ENCODE measurements at regions not wholly inside any gene's neighbourhood (a gene's known extent, or its start where the extent isn't known, plus 50 kb on each side); places are given as distances from the start of the nearest gene placed in this dataset.

DNA sequence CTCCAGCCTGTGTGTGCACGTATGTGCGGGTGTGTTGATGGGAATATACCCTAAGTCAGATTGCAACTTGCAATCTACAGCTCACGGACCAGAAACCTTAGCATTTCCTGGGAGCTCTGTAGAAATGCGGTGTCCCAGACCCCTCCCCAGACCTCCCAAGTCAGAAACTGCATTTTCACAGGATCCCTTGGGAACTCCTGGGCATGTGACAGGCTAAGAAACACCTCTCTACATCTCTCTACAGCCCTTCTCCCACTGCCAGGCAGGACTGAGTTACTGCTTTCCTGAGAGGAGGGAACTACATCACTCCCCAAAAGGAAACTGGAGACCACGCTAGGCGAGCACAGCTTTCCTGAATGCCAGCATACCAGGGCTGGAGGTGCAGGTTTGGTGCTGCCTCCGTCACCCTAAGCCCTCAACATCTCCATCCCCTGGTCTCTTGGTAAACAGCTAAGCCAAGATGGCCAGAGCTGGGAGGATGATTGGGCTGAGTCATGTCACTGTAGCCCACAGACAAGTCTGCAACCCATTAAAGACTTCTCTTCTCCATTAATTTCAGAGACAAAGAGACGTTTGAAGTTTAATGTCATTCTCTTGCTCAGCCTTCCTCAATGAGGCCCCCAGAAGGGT is 194.4 kb downstream of the BMP7 start:
- Mint-ChIP-seq H3K27ac (no peak overlapping the region), H3K36me3 (ENCODE audit: low read depth) (no peaks in the 10 kb centered on the region), H3K4me3 (no peak overlapping the region), H3K4me1 (peaks cover 6% of the 10 kb centered on the region), H3K27me3 (peaks cover 44% of the 10 kb centered on the region)
- DNase-seq (no peak), ATAC-seq (no peak)
- no peaks in the 10 kb centered on the region for H3K9me3 ChIP-seq (ENCODE audit: control insufficient read depth, low read length, poor library complexity, severe bottlenecking)

DNA sequence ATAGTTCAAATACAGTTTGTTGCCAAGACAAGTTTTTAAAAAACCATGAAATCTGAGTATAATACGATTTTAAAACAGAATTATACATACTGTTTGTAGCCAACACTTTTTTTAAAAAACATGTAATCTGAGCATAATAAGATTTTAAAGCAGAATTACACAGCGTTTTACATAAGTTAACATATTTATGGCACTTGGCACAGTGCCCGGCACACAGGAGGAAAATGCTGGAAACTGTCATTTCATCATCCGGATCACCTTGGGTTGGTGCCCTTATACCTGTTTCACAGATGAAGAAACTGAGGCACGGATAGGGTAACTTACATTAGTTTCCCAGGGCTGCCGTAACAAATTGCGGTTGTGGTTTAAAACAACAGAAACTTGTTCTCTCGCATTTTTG is 193.0 kb downstream of the BMP7 start:
- Mint-ChIP-seq H3K36me3 (ENCODE audit: low read depth) (no peaks in the 10 kb centered on the region), H3K4me1 (peaks cover 6% of the 10 kb centered on the region), H3K27ac (no peak overlapping the region), H3K27me3 (peaks cover 41% of the 10 kb centered on the region), H3K4me3 (no peak overlapping the region)
- ATAC-seq: no peak
- no peaks in the 10 kb centered on the region for H3K9me3 ChIP-seq (ENCODE audit: control insufficient read depth, low read length, poor library complexity, severe bottlenecking)
- DNase-seq: no peak

DNA sequence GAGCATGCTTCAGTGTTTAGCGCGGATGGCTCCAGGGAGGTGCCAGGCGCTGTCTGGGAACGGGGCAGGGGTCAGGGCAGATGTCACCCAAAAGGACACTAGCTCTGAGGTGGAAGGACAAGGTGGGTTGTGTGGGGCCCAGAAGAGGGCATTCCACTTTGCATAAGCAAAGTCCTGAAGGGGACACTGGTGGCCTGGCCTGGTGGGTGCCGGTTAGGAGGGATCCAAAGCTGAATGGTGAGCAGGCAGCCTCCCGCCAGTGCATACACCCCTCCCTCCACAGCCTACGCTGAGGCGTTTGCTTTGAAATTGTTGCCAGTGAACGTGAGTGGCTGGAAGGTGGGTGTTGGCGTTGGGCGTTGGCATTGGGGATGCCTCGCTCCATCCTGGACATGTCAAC is 192.1 kb downstream of the BMP7 start:
- no peaks in the 10 kb centered on the region for H3K9me3 ChIP-seq (ENCODE audit: control insufficient read depth, low read length, poor library complexity, severe bottlenecking)
- no peak for DNase-seq
- H3K4me3 Mint-ChIP-seq: no peak overlapping the region
- no peak for ATAC-seq
- no peaks in the 10 kb centered on the region for H3K36me3 Mint-ChIP-seq (ENCODE audit: low read depth)
- no peak overlapping the region for H3K27ac Mint-ChIP-seq
- H3K4me1 Mint-ChIP-seq: peaks cover 6% of the 10 kb centered on the region
- peaks cover 35% of the 10 kb centered on the region for H3K27me3 Mint-ChIP-seq

DNA sequence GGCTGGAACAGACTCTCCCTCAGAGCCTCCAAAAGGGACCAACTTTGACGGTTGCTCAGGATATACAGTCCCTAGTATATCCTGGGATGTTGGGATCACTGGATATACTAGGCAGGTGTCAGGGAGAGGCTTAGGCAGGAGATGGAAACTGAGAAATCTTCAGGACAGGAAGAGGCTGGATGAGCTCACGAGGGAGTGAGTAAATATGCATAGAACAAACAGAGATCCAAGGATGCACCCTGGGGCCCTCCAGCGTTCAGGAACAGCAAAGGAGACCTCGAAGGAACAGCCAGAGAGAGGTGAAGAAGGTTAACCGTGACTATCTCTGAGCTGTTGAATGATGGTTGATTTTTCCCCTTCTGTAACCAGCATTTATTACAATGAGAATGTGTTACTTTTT is 191.3 kb downstream of the BMP7 start:
- peaks cover 27% of the 10 kb centered on the region for H3K27me3 Mint-ChIP-seq
- no peak overlapping the region for H3K4me3 Mint-ChIP-seq
- no peak for ATAC-seq
- no peaks in the 10 kb centered on the region for H3K9me3 ChIP-seq (ENCODE audit: control insufficient read depth, low read length, poor library complexity, severe bottlenecking)
- peaks cover 6% of the 10 kb centered on the region for H3K4me1 Mint-ChIP-seq
- H3K27ac Mint-ChIP-seq: no peak overlapping the region
- DNase-seq: no peak
- no peaks in the 10 kb centered on the region for H3K36me3 Mint-ChIP-seq (ENCODE audit: low read depth)

DNA sequence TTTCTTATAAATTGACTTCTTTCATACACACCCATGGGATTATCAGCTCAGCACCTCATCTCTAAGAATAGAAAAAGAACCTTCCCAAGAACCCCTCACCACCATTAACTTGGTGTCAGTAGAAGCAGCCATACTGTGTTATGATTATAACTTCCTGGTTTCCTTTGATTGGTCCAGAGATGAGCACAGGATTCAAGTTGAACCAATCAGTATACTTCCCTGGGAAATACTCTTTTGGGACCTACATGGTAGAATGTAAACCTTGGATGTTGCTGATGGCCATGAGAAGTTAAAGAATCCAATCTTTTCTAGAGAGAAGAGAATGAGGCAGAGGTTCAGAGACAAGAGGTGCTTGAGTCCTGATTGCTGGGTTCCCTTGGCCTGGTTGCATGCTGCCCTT is 190.8 kb downstream of the BMP7 start:
- no peaks in the 10 kb centered on the region for H3K36me3 Mint-ChIP-seq (ENCODE audit: low read depth)
- peaks cover 23% of the 10 kb centered on the region for H3K27me3 Mint-ChIP-seq
- no peak overlapping the region for H3K4me3 Mint-ChIP-seq
- DNase-seq (no peak), ATAC-seq (no peak)
- peaks cover 6% of the 10 kb centered on the region for H3K4me1 Mint-ChIP-seq
- H3K27ac Mint-ChIP-seq: no peak overlapping the region
- H3K9me3 ChIP-seq (ENCODE audit: control insufficient read depth, low read length, poor library complexity, severe bottlenecking): no peaks in the 10 kb centered on the region

DNA sequence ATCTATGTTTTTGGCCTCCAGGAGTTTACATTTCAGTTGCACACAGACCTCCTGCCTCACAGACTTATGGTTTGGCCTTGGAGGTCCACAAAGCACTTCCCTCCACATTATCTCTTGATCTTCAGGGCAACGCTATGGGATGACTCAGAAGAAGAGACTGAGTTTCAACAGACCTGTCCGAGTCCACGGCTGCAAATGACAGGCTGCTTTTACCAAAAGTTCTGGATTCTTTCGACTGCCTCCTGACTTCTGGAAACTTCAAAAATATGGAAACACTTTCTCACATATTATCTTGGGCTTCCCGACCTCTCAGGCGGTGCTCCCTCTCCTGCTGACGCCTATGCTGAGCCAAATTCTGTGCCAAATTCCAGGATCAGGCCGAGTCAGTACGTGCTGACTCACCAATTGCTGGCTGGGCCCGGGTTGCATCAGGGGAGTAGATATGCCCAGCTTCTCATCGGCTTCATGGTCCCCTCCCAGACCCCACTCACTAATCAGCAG is 190.2 kb downstream of the BMP7 start:
- H3K36me3 Mint-ChIP-seq (ENCODE audit: low read depth): no peaks in the 10 kb centered on the region
- no peak for DNase-seq
- ATAC-seq: no peak
- H3K27ac Mint-ChIP-seq: no peak overlapping the region
- H3K27me3 Mint-ChIP-seq: peaks cover 17% of the 10 kb centered on the region
- no peaks in the 10 kb centered on the region for H3K9me3 ChIP-seq (ENCODE audit: control insufficient read depth, low read length, poor library complexity, severe bottlenecking)
- H3K4me3 Mint-ChIP-seq: no peak overlapping the region
- H3K4me1 Mint-ChIP-seq: peaks cover 4% of the 10 kb centered on the region

DNA sequence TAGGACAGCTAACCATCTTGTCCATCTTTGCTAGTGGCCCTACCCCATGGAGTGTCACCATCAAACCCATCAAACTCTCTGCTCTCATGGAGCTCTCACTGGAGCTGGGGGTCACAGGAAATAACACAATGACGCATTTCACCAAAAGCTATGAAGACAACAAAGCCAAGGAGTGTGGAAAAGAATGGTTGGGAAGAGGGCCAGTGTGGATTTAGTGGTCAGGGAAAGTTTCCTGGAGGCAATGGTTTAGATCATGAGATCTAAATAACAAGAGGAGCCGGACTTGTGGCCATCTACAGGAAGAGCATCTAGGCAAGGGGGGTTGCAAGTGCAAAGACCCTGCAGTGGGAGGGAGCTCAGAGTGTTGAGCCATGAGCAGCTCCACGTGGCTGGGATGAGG is 189.5 kb downstream of the BMP7 start:
- no peaks in the 10 kb centered on the region for H3K4me1 Mint-ChIP-seq
- H3K4me3 Mint-ChIP-seq: no peak overlapping the region
- H3K27me3 Mint-ChIP-seq: peaks cover 9% of the 10 kb centered on the region
- ATAC-seq (no peak), DNase-seq (no peak)
- H3K27ac Mint-ChIP-seq: no peak overlapping the region
- H3K36me3 Mint-ChIP-seq (ENCODE audit: low read depth): no peaks in the 10 kb centered on the region
- H3K9me3 ChIP-seq (ENCODE audit: control insufficient read depth, low read length, poor library complexity, severe bottlenecking): no peaks in the 10 kb centered on the region

DNA sequence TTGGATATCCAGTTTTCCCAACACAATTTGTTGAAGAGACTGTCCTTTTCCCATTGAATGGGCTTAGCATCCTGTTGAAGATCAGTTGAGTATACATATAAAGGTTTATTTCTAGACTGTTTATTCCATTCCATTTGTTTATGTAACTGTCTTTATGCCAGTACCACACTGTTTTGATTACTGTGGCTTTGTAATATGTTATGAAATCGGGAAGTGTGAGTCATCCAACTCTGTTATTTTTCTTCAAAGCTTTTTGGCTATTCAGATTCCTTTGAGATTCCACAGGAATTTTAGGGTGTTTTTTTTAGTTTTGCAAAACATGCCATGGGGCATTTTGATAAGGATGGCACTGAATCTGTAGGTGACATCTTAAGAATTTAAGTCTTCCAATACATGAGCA is 188.3 kb downstream of the BMP7 start:
- DNase-seq (no peak), ATAC-seq (no peak)
- peaks cover 5% of the 10 kb centered on the region for H3K27me3 Mint-ChIP-seq
- no peak overlapping the region for H3K27ac Mint-ChIP-seq
- H3K36me3 Mint-ChIP-seq (ENCODE audit: low read depth): no peaks in the 10 kb centered on the region
- H3K4me3 Mint-ChIP-seq: no peak overlapping the region
- H3K9me3 ChIP-seq (ENCODE audit: control insufficient read depth, low read length, poor library complexity, severe bottlenecking): no peaks in the 10 kb centered on the region
- no peaks in the 10 kb centered on the region for H3K4me1 Mint-ChIP-seq

DNA sequence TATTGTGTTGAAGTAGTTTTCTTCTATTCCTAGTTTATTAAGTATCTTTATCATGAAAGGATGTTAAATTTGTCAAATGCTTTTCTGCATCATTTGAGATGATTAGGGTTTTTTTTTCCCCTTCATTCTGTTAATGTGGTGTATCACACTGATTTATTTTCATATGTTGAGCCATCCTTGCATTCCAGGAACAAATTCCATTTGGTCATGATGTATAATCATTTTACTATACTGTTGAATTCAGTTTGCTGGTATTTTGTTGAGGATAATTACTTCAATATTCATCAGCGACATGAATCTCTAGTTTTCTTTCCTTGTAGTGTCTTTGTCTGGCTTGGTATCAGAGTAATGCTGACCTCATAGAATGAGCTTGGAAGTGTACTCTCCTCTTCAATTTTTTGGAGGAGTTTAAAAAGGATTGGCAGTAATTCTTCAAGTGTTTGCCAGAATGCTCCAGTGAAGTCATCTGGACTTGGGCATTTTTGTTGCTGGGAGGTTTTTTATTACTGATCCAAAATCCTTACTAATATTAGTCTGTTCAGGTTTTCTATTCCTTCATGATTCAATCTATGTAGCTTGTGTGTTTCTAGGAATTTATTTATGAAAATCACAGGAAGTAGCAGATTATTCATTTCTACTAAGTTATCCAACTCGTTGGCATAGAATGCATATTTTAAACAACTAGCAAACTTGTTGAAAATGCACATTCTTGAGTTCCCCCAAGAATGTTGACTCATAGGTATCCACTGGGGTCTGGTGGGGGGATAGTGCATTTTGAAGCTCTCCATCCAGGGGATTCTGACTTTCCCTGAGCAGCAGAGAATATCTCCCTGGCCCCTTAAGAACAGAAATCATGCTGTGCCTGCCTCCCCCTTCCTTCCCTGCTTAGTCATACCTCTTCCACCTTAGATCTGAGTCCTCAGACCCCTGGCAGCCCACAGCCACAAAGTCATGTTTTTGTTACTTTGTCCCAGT is 187.1 kb downstream of the BMP7 start:
- no peaks in the 10 kb centered on the region for H3K9me3 ChIP-seq (ENCODE audit: control insufficient read depth, low read length, poor library complexity, severe bottlenecking)
- DNase-seq (no peak), ATAC-seq (no peak)
- Mint-ChIP-seq H3K27me3 (no peaks in the 10 kb centered on the region), H3K4me3 (no peak overlapping the region), H3K4me1 (no peaks in the 10 kb centered on the region), H3K27ac (no peak overlapping the region), H3K36me3 (ENCODE audit: low read depth) (no peaks in the 10 kb centered on the region)

DNA sequence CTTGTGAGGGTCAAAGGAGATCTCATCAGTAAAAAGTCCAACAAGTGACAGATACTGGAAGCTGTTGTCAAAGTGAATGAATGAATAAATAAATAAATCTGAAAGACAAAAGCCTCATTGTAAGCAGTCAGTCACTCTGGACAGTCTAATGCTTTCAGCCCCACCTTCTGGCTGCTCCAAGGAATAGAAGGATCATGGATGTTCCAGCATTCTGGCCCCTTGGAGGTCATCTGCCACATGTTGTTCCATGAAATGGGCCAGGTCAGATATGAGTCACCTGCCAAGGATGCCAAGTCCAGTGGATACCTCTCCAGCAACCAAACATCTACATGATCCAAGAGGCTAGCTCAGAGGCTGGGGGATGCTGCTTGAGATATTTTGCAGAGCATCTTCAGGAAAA is 185.6 kb downstream of the BMP7 start:
- no peak for DNase-seq
- no peaks in the 10 kb centered on the region for H3K36me3 Mint-ChIP-seq (ENCODE audit: low read depth)
- no peaks in the 10 kb centered on the region for H3K4me1 Mint-ChIP-seq
- H3K9me3 ChIP-seq (ENCODE audit: control insufficient read depth, low read length, poor library complexity, severe bottlenecking): no peaks in the 10 kb centered on the region
- H3K27ac Mint-ChIP-seq: no peak overlapping the region
- no peak overlapping the region for H3K4me3 Mint-ChIP-seq
- peaks cover 2% of the 10 kb centered on the region for H3K27me3 Mint-ChIP-seq
- no peak for ATAC-seq

DNA sequence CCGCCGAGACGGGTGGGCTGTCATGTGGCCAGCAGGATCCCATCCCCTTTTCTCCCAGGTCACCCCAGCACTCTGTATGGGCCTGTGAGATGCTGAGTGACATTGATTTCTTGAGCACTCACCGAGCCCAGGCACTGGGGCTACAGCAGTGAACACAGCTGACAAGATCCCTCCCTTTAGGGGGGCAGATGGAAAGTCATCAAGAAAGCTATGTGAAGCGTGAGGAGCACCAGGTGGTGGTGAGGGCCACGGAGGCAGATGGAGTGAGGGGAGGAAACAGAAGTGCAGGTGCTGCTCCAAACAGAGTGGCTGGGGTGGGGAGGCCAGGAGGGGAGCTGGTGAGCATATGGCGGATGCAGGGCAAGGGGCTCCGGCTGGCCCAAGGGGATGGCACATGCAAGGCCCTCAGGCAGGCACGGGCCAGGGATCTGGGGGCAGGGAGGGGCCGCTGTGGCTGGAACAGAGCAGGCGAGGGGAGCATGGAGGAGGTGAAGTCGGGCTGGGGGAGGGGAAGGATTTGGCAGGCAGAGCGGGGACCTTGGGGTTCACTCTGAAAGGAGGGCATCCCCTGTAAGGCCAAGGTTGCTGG is 184.0 kb downstream of the BMP7 start:
- Mint-ChIP-seq H3K4me1 (no peaks in the 10 kb centered on the region), H3K27ac (no peak overlapping the region), H3K4me3 (no peak overlapping the region), H3K27me3 (peaks cover 12% of the 10 kb centered on the region), H3K36me3 (ENCODE audit: low read depth) (no peaks in the 10 kb centered on the region)
- DNase-seq: no peak
- no peaks in the 10 kb centered on the region for H3K9me3 ChIP-seq (ENCODE audit: control insufficient read depth, low read length, poor library complexity, severe bottlenecking)
- ATAC-seq: no peak

DNA sequence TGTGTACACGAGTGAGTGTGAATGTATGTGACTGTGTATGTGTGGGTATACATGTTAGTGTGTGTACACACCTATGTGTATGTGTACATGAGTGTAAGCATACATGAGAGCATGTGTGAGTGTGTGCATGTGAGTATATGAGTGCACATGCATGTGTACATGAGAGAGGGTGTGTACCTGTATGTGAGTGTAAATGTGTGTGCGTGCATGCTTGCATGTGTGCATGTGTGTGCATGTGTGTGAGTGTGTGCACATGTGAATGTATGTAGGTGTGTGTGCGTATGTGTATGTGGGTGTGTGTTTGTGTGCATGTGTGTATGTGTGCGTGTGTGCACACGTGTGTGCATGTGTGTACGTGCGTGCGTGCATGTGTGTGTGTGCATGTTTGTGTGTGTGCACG is 183.4 kb downstream of the BMP7 start:
- ATAC-seq (no peak), DNase-seq (no peak)
- H3K36me3 Mint-ChIP-seq (ENCODE audit: low read depth): no peaks in the 10 kb centered on the region
- no peaks in the 10 kb centered on the region for H3K9me3 ChIP-seq (ENCODE audit: control insufficient read depth, low read length, poor library complexity, severe bottlenecking)
- no peaks in the 10 kb centered on the region for H3K4me1 Mint-ChIP-seq
- H3K4me3 Mint-ChIP-seq: no peak overlapping the region
- peaks cover 17% of the 10 kb centered on the region for H3K27me3 Mint-ChIP-seq
- no peak overlapping the region for H3K27ac Mint-ChIP-seq

DNA sequence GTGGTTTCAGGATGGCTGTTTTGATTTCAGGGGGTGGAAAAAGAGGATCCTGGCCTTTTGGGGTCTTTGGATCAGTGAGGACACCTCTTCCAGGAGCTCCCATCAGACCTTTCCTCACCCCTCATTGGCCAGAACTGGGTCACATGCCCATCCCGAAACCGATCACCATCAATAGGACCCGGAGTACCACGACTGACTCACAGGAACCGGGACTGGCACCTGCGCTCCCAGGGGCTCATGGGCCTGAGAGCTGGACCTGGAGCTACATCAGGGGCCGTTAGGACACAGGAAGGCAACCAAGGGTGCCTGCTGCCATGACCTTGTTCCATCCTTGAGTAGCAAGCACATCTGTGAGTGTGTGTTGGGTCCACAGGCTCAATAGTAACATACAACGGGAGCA is 180.4 kb downstream of the BMP7 start:
- Mint-ChIP-seq H3K4me3 (no peak overlapping the region), H3K36me3 (ENCODE audit: low read depth) (peaks cover 2% of the 10 kb centered on the region), H3K4me1 (peaks cover 2% of the 10 kb centered on the region), H3K27me3 (peaks cover 18% of the 10 kb centered on the region), H3K27ac (no peak overlapping the region)
- no peaks in the 10 kb centered on the region for H3K9me3 ChIP-seq (ENCODE audit: control insufficient read depth, low read length, poor library complexity, severe bottlenecking)
- DNase-seq (no peak), ATAC-seq (no peak)

Measured in T-helper 17 cell (primary cell).